ENCODE measurements at regions not wholly inside any gene's neighbourhood (a gene's known extent, or its start where the extent isn't known, plus 50 kb on each side); places are given as distances from the start of the nearest gene placed in this dataset.

DNA sequence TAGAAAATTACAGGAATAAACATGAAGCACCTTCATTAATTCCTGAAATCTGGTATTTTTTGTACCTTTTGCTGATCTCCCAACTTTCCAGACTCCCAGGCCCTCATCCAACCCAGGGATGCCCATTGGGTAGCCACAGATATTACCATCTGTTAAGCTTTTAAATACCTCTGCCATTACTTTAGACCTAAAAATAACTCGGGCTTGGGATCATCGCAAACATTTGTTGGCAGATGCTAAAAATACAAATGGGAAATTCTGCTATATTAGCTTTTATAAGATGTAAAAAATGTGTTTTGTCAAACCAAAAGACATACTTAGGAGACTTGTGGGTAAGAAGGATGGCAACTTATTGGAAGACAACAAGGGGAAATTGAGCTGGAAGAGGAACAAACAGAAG, 376.1 kb downstream of the CENPW start:
- Histone ChIP-seq H3K9me3 (no peaks in the 10 kb centered on the region), H3K4me3 (no peak overlapping the region), H3K4me1 (no peaks in the 10 kb centered on the region), H3K27ac (no peak overlapping the region), H3K27me3 (no peaks in the 10 kb centered on the region), H3K36me3 (replicated peaks in 1 of 2; ENCODE audit: insufficient read depth in 1 of 2, low read depth in 2 of 2) (no peaks in the 10 kb centered on the region)
- intact Hi-C loops (cut with DNase I): no loop called here
- 65 to 67% methylated on average over 2 of the region's 2 CpGs for WGBS, 2 donors
- ATAC-seq (no peak), DNase-seq (no peak)
- TF ChIP-seq, protein P1, sequence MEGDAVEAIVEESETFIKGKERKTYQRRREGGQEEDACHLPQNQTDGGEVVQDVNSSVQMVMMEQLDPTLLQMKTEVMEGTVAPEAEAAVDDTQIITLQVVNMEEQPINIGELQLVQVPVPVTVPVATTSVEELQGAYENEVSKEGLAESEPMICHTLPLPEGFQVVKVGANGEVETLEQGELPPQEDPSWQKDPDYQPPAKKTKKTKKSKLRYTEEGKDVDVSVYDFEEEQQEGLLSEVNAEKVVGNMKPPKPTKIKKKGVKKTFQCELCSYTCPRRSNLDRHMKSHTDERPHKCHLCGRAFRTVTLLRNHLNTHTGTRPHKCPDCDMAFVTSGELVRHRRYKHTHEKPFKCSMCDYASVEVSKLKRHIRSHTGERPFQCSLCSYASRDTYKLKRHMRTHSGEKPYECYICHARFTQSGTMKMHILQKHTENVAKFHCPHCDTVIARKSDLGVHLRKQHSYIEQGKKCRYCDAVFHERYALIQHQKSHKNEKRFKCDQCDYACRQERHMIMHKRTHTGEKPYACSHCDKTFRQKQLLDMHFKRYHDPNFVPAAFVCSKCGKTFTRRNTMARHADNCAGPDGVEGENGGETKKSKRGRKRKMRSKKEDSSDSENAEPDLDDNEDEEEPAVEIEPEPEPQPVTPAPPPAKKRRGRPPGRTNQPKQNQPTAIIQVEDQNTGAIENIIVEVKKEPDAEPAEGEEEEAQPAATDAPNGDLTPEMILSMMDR (IDR thresholded peaks at IDR 0.05): no peak
- TF ChIP-seq POLR2A (IDR thresholded peaks at IDR 0.05): no peak

DNA sequence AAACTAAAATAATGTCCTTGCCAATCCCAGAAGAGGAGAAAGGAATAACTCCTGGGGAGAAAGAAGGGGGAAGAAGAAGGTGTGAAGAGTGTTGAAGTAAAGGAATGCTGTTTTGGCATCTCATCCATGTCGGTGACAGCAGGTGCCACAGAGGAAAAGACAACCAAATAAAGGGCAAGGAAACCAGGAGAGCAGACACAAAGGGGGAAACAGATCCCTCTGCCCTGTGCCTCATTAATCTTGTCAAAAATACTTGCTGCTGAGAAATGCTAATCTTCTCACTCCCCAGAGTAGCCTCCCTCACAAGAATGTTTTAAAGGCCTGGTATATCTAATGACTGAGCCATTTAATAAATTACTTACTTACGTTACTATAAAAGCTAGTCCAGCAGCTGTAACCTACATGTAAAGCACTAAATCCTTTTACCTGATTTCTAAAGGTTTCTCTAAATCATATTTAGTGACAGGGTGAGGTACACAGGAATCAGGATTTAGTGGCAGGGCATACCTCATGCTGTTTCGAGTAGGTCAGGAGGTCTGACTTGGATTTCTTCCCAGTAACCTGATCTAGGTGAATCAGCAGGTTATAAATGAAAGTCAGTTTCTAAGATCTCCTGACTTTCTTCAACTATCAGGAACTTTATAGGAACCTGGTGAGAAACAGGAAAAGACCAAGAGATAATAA, 377.1 kb downstream of the CENPW start:
- Histone ChIP-seq H3K36me3 (replicated peaks in 1 of 2; ENCODE audit: insufficient read depth in 1 of 2, low read depth in 2 of 2) (no peaks in the 10 kb centered on the region), H3K9me3 (no peaks in the 10 kb centered on the region), H3K4me3 (no peak overlapping the region), H3K4me1 (no peaks in the 10 kb centered on the region), H3K27ac (no peak overlapping the region), H3K27me3 (no peaks in the 10 kb centered on the region)
- whole genome bisulfite sequencing, 2 donors: 23 to 31% methylated on average over 3 of the region's 3 CpGs
- intact Hi-C loops (cut with DNase I): no loop called here
- DNase-seq (no peak), ATAC-seq (no peak)
- TF ChIP-seq, protein P1 (IDR thresholded peaks at IDR 0.05): no peak
- no peak for TF ChIP-seq POLR2A (IDR thresholded peaks at IDR 0.05)

DNA sequence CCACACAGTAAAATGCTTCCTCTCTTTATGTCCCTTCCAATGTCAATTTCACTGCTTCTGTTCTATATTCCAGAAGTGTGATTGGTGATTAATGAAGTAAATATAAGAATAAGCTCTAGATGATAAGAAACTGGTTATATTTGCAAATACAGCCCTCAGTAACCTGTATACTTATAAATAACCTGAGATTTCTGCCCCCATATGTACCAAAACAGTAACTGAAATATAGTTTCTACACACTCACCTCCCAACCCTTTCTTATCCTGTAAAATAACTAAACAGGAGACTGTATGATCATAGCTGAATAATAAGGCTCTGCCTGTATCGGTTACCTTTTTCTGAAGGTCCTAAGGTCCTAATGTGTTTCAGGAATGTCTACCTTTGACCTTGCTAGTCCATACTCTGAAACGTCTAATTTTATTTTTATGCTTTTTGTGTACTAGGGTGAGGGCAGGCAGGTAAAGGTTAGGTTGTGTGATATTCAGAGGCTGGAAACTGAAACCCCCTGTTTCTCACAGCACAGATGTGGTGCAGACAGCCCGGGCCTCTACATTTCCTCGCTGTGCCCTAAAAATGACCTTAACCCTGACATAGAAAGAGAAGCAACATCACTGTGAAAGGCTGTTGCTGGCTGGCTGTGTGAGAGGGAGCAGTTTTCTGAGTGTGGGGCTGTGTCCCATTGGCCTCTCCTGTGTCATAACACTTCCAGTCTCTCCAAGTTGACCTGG, 378.8 kb downstream of the CENPW start:
- no peak for TF ChIP-seq POLR2A (IDR thresholded peaks at IDR 0.05)
- TF ChIP-seq, protein P1 (IDR thresholded peaks at IDR 0.05): no peak
- 44 to 46% methylated on average over 4 of the region's 4 CpGs for whole genome bisulfite sequencing, 2 donors
- Histone ChIP-seq H3K27me3 (no peaks in the 10 kb centered on the region), H3K4me3 (no peak overlapping the region), H3K4me1 (no peaks in the 10 kb centered on the region), H3K36me3 (replicated peaks in 1 of 2; ENCODE audit: insufficient read depth in 1 of 2, low read depth in 2 of 2) (no peaks in the 10 kb centered on the region), H3K27ac (no peak overlapping the region), H3K9me3 (no peaks in the 10 kb centered on the region)
- no peak for DNase-seq
- no peak for ATAC-seq
- intact Hi-C loops (cut with DNase I): no loop called here

DNA sequence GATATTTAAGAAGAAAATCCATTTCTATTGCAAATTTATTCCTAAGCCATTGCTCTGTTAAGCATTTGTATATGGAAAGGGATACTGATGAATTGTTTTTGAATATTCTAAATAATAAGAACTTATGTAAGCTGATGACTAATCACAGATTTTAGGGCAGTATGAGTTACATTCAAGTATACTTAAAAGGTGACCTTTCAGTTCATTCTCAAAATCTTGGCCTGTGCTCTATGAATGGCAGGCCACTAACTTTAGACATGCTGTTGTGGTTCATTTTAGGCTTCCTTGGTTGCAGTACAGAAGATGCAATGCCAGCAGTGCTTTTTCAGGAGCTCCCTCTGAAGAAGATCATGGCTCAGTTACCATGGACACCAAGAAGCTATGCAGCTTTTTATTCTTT, 380.4 kb downstream of the CENPW start:
- DNase-seq: no peak
- Histone ChIP-seq H3K27me3 (no peaks in the 10 kb centered on the region), H3K27ac (no peak overlapping the region), H3K36me3 (replicated peaks in 1 of 2; ENCODE audit: insufficient read depth in 1 of 2, low read depth in 2 of 2) (no peaks in the 10 kb centered on the region), H3K4me1 (no peaks in the 10 kb centered on the region), H3K4me3 (no peak overlapping the region), H3K9me3 (no peaks in the 10 kb centered on the region)
- no peak for ATAC-seq
- TF ChIP-seq, protein P1 (IDR thresholded peaks at IDR 0.05): no peak
- no peak for TF ChIP-seq POLR2A (IDR thresholded peaks at IDR 0.05)
- intact Hi-C loops (cut with DNase I): no loop called here

Data from body of pancreas (tissue), 4 donors.